Progenitor cell of endocrine pancreas (in vitro differentiated cells): ENCODE measurements at regions not wholly inside any gene's neighbourhood (a gene's known extent, or its start where the extent isn't known, plus 50 kb on each side); places are given as distances from the start of the nearest gene placed in this dataset.

Source experiments
- DNase-seq: peaks from one replicate; pipeline ENCODE4 v3.0.0; 2021; ENCODE audit warnings: low spot score; ENCODE audit not compliant: unreplicated experiment
- H3K27ac Mint-ChIP-seq: 2 replicates; pipeline ENCODE4 v1.8.0; 2021; ENCODE audit warnings: mild to moderate bottlenecking, moderate library complexity, mixed read lengths
- H3K27me3 Mint-ChIP-seq: 2 replicates; pipeline ENCODE4 v1.8.0; 2021; ENCODE audit warnings: mixed read lengths
- H3K36me3 Mint-ChIP-seq: 2 replicates; pipeline ENCODE4 v1.8.0; 2022; ENCODE audit warnings: mixed read lengths; ENCODE audit not compliant: insufficient read depth
- H3K4me1 Mint-ChIP-seq: 2 replicates; pipeline ENCODE4 v1.8.0; 2021; ENCODE audit warnings: low read depth, mixed read lengths
- H3K4me3 Mint-ChIP-seq: 2 replicates; pipeline ENCODE4 v1.8.0; 2021; ENCODE audit warnings: low read depth, mild to moderate bottlenecking, moderate library complexity, mixed read lengths
- H3K9me3 Mint-ChIP-seq: 2 replicates; pipeline ENCODE4 v1.8.0; 2021; ENCODE audit warnings: low read depth, mixed read lengths
- TF ChIP-seq, protein P1 (sequence below): fragments of 200-600 bp; sonication (generic); IDR thresholded peaks from one replicate; pipeline ENCODE4 v1.5.0; 2021; ENCODE audit warnings: antibody characterized with exemption, mild to moderate bottlenecking; ENCODE audit not compliant: unreplicated experiment

DNA sequence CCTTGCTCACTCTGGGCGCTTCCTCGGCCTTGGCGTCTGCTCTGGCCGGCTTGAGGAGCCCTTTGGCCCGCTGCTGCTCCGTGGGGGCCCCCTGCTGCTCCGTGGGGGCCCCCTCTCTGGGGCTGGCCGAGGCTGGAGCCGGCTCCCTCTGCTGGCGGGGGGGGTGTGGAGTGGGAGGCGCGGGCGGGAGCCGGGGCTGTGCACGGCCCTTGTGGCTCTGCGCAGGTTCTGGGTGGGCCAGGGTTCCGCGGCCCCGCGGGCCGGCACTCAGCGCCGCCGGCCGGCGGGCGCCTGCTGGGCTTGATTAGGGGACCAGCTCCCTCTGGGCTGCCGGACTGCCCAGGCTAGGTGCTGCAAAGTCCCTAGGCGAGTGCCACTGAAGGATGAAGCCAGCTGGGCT is 436.2 kb downstream of the SLITRK6 start:
- H3K4me1 Mint-ChIP-seq, result no peaks in the 10 kb centered on the region
- H3K27me3 Mint-ChIP-seq, result no peaks in the 10 kb centered on the region
- no peaks in the 10 kb centered on the region for H3K36me3 Mint-ChIP-seq
- DNase-seq, result no peak
- TF ChIP-seq, protein P1, sequence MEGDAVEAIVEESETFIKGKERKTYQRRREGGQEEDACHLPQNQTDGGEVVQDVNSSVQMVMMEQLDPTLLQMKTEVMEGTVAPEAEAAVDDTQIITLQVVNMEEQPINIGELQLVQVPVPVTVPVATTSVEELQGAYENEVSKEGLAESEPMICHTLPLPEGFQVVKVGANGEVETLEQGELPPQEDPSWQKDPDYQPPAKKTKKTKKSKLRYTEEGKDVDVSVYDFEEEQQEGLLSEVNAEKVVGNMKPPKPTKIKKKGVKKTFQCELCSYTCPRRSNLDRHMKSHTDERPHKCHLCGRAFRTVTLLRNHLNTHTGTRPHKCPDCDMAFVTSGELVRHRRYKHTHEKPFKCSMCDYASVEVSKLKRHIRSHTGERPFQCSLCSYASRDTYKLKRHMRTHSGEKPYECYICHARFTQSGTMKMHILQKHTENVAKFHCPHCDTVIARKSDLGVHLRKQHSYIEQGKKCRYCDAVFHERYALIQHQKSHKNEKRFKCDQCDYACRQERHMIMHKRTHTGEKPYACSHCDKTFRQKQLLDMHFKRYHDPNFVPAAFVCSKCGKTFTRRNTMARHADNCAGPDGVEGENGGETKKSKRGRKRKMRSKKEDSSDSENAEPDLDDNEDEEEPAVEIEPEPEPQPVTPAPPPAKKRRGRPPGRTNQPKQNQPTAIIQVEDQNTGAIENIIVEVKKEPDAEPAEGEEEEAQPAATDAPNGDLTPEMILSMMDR, result no peak
- no peak overlapping the region for H3K27ac Mint-ChIP-seq
- H3K4me3 Mint-ChIP-seq, result no peak overlapping the region
- H3K9me3 Mint-ChIP-seq, result peaks cover 15% of the 10 kb centered on the region

DNA sequence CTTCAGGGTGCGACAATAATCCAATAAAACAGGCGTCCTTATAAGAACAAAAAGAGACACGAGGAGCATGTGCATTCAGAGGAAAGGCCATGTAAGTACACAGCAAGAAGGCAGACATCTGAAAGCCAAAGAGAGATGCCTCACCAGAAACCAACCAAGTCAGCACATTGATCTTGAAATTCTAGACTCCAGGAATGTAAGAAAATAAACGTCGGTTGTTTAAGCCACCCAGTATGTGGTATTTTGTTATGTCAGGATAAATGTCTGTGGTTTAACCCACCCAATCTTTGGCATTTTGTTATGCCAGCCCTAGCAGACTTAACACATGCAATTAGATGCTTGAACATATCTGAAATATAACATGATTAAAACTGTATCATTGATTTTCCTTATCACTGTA is 452.0 kb downstream of the SLITRK6 start:
- no peaks in the 10 kb centered on the region for H3K4me1 Mint-ChIP-seq
- no peaks in the 10 kb centered on the region for H3K9me3 Mint-ChIP-seq
- TF ChIP-seq, protein P1, result no peak
- DNase-seq, result no peak
- no peak overlapping the region for H3K27ac Mint-ChIP-seq
- H3K36me3 Mint-ChIP-seq, result no peaks in the 10 kb centered on the region
- H3K27me3 Mint-ChIP-seq, result no peaks in the 10 kb centered on the region
- H3K4me3 Mint-ChIP-seq, result no peak overlapping the region

DNA sequence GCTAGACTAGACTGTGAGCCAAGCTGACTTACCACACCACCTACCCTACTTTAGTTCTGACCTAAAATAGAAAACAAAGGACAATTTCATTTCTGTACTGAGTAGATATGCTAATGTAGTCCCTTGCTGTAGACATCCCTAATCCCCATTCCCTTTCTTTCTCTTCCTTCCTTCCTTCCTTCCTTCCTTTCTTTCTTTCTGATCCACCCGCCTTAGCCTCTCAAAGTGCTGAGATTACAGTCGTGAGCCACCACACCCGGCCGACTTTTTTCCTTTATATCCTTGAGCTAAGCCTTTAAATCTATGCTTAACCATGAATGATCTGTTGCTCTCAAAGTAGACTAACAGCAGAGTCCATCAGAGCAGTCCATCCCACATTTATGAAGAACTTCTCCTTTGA is 465.0 kb downstream of the SLITRK6 start:
- Mint-ChIP-seq H3K4me3 (no peak overlapping the region), H3K4me1 (no peaks in the 10 kb centered on the region), H3K9me3 (peaks cover 2% of the 10 kb centered on the region), H3K36me3 (no peaks in the 10 kb centered on the region), H3K27ac (no peak overlapping the region), H3K27me3 (no peaks in the 10 kb centered on the region)
- TF ChIP-seq, protein P1, result no peak
- DNase-seq, result no peak

DNA sequence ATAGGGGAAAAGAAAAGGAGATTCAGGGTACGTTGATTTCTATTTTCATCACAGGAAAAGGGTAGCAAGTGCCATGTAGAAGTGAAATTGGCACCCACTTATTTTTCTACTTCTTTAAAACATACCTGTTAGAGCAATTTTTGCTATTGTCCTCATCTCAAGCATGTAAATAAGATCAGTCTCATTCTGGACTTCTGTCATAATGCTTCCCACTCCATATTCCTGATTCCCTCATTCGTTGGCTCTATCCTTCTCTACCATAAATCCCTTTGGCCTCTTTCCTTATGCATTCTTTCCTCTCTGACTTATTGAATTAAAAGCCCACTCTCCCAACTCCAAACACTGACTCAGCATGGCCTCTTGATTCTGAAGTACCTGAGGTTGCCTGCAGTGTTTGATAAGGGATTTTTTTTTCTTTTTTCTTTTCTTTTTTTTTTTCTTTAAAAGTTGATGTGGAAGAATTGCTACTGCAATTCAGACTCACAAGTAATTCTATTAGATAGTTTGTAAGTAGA is 465.7 kb downstream of the SLITRK6 start:
- Mint-ChIP-seq H3K27me3 (no peaks in the 10 kb centered on the region), H3K36me3 (no peaks in the 10 kb centered on the region), H3K9me3 (no peaks in the 10 kb centered on the region), H3K4me3 (no peak overlapping the region), H3K4me1 (no peaks in the 10 kb centered on the region), H3K27ac (no peak overlapping the region)
- TF ChIP-seq, protein P1, result no peak
- no peak for DNase-seq

DNA sequence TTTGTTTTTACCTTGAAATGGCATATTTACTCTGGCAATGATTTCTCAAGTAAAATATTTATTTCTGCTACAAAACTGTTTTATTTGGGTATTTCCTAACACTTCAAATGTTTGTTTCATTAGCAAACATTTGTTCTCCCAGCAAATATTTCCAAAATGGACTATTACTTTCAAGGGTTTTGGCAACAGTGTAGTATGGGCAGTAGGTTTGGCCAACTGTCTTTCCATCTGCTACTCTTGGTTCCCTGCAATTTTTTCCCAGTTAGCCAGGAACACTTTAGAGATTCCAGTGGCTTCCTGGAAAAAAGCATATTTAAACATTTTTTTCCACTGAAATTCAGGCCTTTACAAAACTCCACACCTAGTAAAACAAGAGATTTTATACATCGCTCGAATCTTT is 466.6 kb downstream of the SLITRK6 start:
- no peak overlapping the region for H3K4me3 Mint-ChIP-seq
- H3K4me1 Mint-ChIP-seq, result no peaks in the 10 kb centered on the region
- H3K36me3 Mint-ChIP-seq, result no peaks in the 10 kb centered on the region
- no peaks in the 10 kb centered on the region for H3K9me3 Mint-ChIP-seq
- no peak overlapping the region for H3K27ac Mint-ChIP-seq
- no peaks in the 10 kb centered on the region for H3K27me3 Mint-ChIP-seq
- DNase-seq, result no peak
- TF ChIP-seq, protein P1, result no peak
